ENCODE measurements at regions not wholly inside any gene's neighbourhood (a gene's known extent, or its start where the extent isn't known, plus 50 kb on each side); places are given as distances from the start of the nearest gene placed in this dataset.
A peak's percentile ranks its signal among the peaks of the same experiment; 100 is the strongest.
"Not testable (repeated sequence)": the region's sequence is repeated elsewhere in the genome, so short reads cannot be mapped to it uniquely, and the experiment has no call there.

GRCh38 chr7:85916016-85916415, 727.7 kb upstream of the GRM3 start:
- no peak for TF ChIP-seq CTCF (IDR thresholded peaks at IDR 0.05; ENCODE audit: extremely low read depth, missing control alignments)
- DNase-seq (ENCODE audit: low spot score) = no peak

GRCh38 chr7:85914437-85914836, 727.6 kb upstream of the SEMA3D start:
- TF ChIP-seq CTCF (IDR thresholded peaks at IDR 0.05; ENCODE audit: extremely low read depth, missing control alignments) = no peak
- DNase-seq (ENCODE audit: low spot score) = no peak

DNA sequence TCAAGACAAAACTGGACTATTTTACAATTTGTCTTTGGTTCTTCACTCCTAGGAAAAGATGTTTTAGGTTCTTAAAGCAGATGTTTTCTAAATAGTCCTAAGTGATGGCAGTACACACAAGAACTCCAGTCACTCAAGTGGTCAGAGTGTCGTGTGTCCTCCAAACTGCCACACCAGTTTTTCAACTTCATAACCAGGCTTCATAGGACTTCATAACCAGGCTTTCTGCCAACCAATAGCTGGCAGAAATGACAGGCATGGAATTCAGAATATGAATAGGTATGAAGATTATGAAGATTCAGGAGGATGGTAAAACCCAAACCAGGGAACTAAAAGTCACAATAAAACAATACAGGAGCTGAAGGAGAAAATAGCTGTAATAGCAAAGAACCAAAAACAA, 721.2 kb upstream of the SEMA3D start:
- no peak for TF ChIP-seq CTCF (IDR thresholded peaks at IDR 0.05; ENCODE audit: extremely low read depth, missing control alignments)
- no peak for DNase-seq (ENCODE audit: low spot score)

GRCh38 chr7:85897967-85898366, 711.1 kb upstream of the SEMA3D start:
- no peak for DNase-seq (ENCODE audit: low spot score)
- TF ChIP-seq CTCF (IDR thresholded peaks at IDR 0.05; ENCODE audit: extremely low read depth, missing control alignments) = no peak

GRCh38 chr7:85896531-85896930, 709.7 kb upstream of the SEMA3D start:
- no peak for DNase-seq (ENCODE audit: low spot score)
- TF ChIP-seq CTCF (IDR thresholded peaks at IDR 0.05; ENCODE audit: extremely low read depth, missing control alignments) = no peak

DNA sequence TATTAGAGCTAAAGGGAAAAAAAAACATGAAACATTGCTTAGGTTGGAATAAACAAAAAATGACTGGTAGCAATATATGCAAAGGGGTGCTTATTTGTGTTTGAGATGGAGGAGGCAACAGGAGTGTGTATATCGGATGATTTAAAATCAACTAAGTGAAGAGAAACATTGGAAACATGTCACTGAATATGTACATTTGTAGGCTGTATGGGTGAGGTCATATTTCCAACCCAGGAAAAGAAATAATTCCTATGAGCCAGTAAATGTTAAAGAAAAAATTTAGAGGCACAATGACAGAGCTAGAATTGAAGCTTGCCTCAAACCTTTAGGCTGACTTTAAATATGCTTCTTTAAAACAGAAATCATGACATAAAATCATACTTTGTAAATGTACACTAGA, 709.0 kb upstream of the SEMA3D start:
- DNase-seq (ENCODE audit: low spot score) = no peak
- no peak for TF ChIP-seq CTCF (IDR thresholded peaks at IDR 0.05; ENCODE audit: extremely low read depth, missing control alignments)

GRCh38 chr7:85891900-85892299, 705.0 kb upstream of the SEMA3D start:
- DNase-seq (ENCODE audit: low spot score) = not testable (repeated sequence)

GRCh38 chr7:85890244-85890811, 703.5 kb upstream of the SEMA3D start:
- peak; percentile 24 for DNase-seq (ENCODE audit: low spot score)
- no peak for TF ChIP-seq CTCF (IDR thresholded peaks at IDR 0.05; ENCODE audit: extremely low read depth, missing control alignments)
